ENCODE measurements at regions not wholly inside any gene's neighbourhood (a gene's known extent, or its start where the extent isn't known, plus 50 kb on each side); places are given as distances from the start of the nearest gene placed in this dataset.
A peak's percentile ranks its signal among the peaks of the same experiment; 100 is the strongest.

GRCh38 chr13:111548301-111548700, 227.9 kb downstream of the TEX29 start:
- DNase-seq (no peak), FAIRE-seq (no peak)
- Histone ChIP-seq H3K4me3 (ENCODE audit: low read depth in 1 of 3, low read length in 3 of 3) (no peak overlapping the region), H3K4me1 (ENCODE audit: control insufficient read depth in 3 of 3, insufficient read depth in 2 of 3, low read depth in 1 of 3, low read length in 2 of 3) (no peaks in the 10 kb centered on the region), H3K27me3 (ENCODE audit: control insufficient read depth in 3 of 3, insufficient read depth in 3 of 3, low read length in 3 of 3) (no peaks in the 10 kb centered on the region), H3K36me3 (ENCODE audit: control insufficient read depth in 3 of 3, insufficient read depth in 2 of 3, low read depth in 1 of 3, low read length in 3 of 3) (no peaks in the 10 kb centered on the region), H3K9me3 (ENCODE audit: control insufficient read depth in 2 of 2, insufficient read depth in 1 of 2, low read depth in 1 of 2, low read length in 1 of 2) (no peaks in the 10 kb centered on the region), H3K27ac (ENCODE audit: low read depth in 1 of 3, low read length in 2 of 3) (no peak overlapping the region)
- 92 to 93% (median 93%) methylated on average over 23 to 25 of the region's 25 CpGs for WGBS, 3 donors

DNA sequence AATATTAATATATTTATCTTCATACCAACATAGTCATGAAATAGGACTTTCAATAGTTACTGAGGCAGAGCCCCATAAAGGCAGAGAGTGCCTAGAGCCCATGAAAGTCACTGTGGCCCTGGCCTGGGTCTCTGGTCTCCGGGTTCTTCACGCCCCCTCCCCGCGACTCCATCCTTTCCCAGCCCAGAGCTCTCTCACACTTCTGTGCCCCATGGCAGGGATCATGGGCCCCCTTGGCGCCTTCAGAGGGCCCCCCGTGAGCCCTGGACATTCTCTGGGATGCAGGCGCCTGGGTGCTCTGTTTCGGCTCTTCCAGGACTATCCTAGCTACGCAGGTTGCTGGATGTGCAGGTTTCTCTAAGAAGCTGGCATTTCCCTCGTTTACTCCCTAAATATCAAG, 228.4 kb downstream of the TEX29 start:
- 74 to 87% (median 79%) methylated on average over 10 of the region's 10 CpGs for WGBS, 3 donors
- no peak overlapping the region for H3K27ac ChIP-seq (ENCODE audit: low read depth in 1 of 3, low read length in 2 of 3)
- DNase-seq = no peak
- no peaks in the 10 kb centered on the region for H3K9me3 ChIP-seq (ENCODE audit: control insufficient read depth in 2 of 2, insufficient read depth in 1 of 2, low read depth in 1 of 2, low read length in 1 of 2)
- FAIRE-seq = no peak
- no peaks in the 10 kb centered on the region for H3K36me3 ChIP-seq (ENCODE audit: control insufficient read depth in 3 of 3, insufficient read depth in 2 of 3, low read depth in 1 of 3, low read length in 3 of 3)
- no peaks in the 10 kb centered on the region for H3K27me3 ChIP-seq (ENCODE audit: control insufficient read depth in 3 of 3, insufficient read depth in 3 of 3, low read length in 3 of 3)
- no peak overlapping the region for H3K4me3 ChIP-seq (ENCODE audit: low read depth in 1 of 3, low read length in 3 of 3)
- H3K4me1 ChIP-seq (ENCODE audit: control insufficient read depth in 3 of 3, insufficient read depth in 2 of 3, low read depth in 1 of 3, low read length in 2 of 3) = no peaks in the 10 kb centered on the region

DNA sequence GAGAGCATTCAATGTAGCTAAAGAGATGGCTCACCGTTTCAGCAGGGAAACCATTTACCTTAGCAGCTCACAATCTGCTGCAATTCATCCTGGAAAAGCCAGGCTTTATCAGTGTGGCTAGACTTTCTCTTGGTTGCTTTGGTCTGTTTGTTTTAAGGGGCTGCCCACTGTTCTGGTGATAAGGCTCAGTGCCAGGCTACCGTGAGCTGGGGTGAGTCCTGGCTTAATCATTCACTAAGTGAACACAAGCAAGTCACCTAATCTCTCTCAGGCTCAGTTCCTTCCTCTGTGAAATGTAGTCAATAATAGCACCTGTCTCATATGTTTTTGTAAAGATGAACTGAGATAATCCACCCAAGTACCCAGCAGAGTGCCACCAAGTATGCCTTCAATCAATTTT, 229.0 kb downstream of the TEX29 start:
- no peak overlapping the region for H3K4me3 ChIP-seq (ENCODE audit: low read depth in 1 of 3, low read length in 3 of 3)
- H3K36me3 ChIP-seq (ENCODE audit: control insufficient read depth in 3 of 3, insufficient read depth in 2 of 3, low read depth in 1 of 3, low read length in 3 of 3) = no peaks in the 10 kb centered on the region
- no peaks in the 10 kb centered on the region for H3K9me3 ChIP-seq (ENCODE audit: control insufficient read depth in 2 of 2, insufficient read depth in 1 of 2, low read depth in 1 of 2, low read length in 1 of 2)
- no peaks in the 10 kb centered on the region for H3K27me3 ChIP-seq (ENCODE audit: control insufficient read depth in 3 of 3, insufficient read depth in 3 of 3, low read length in 3 of 3)
- FAIRE-seq (no peak), DNase-seq (peak; percentile 25 to 38)
- H3K4me1 ChIP-seq (ENCODE audit: control insufficient read depth in 3 of 3, insufficient read depth in 2 of 3, low read depth in 1 of 3, low read length in 2 of 3) = no peaks in the 10 kb centered on the region
- no peak overlapping the region for H3K27ac ChIP-seq (ENCODE audit: low read depth in 1 of 3, low read length in 2 of 3)
- WGBS, 3 donors = 5 to 23% (median 7%) methylated on average over 2 of the region's 2 CpGs

GRCh38 chr13:111550062-111550461, 229.6 kb downstream of the TEX29 start:
- no peaks in the 10 kb centered on the region for H3K36me3 ChIP-seq (ENCODE audit: control insufficient read depth in 3 of 3, insufficient read depth in 2 of 3, low read depth in 1 of 3, low read length in 3 of 3)
- no peak overlapping the region for H3K27ac ChIP-seq (ENCODE audit: low read depth in 1 of 3, low read length in 2 of 3)
- no peaks in the 10 kb centered on the region for H3K27me3 ChIP-seq (ENCODE audit: control insufficient read depth in 3 of 3, insufficient read depth in 3 of 3, low read length in 3 of 3)
- DNase-seq (no peak), FAIRE-seq (no peak)
- no peak overlapping the region for H3K4me3 ChIP-seq (ENCODE audit: low read depth in 1 of 3, low read length in 3 of 3)
- H3K9me3 ChIP-seq (ENCODE audit: control insufficient read depth in 2 of 2, insufficient read depth in 1 of 2, low read depth in 1 of 2, low read length in 1 of 2) = no peaks in the 10 kb centered on the region
- no peaks in the 10 kb centered on the region for H3K4me1 ChIP-seq (ENCODE audit: control insufficient read depth in 3 of 3, insufficient read depth in 2 of 3, low read depth in 1 of 3, low read length in 2 of 3)

DNA sequence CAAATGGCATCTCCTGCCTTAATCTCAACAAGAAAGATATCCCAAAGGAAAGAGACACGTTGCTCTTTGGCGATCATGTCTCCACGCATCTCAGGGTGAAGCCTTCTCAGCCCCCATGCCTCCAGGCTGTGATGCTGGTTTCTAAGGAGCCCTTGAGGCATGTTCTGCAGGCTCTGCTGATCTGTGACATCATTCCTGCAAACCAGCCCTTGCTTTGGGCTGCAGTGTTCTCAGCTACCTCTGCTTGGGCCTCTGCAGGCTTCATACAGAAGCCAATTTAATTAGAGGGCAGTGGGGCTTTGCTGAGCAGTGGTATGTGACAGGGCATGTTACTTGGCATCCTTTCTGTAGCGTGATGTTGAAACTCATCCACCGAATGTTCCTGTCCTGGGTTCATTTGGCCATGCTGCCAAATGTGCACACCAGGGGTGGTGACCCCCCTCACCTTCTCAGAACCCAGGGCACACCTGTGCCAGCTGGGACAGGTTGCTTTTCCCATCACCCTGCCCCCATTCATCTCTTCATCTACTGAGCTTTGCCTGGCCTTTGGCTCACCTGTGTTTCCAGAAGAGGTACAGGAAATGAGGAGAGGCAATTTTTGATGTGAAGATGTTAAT, 230.9 kb downstream of the TEX29 start:
- Histone ChIP-seq H3K27me3 (ENCODE audit: control insufficient read depth in 3 of 3, insufficient read depth in 3 of 3, low read length in 3 of 3) (no peaks in the 10 kb centered on the region), H3K27ac (ENCODE audit: low read depth in 1 of 3, low read length in 2 of 3) (no peak overlapping the region), H3K4me1 (ENCODE audit: control insufficient read depth in 3 of 3, insufficient read depth in 2 of 3, low read depth in 1 of 3, low read length in 2 of 3) (no peaks in the 10 kb centered on the region), H3K36me3 (ENCODE audit: control insufficient read depth in 3 of 3, insufficient read depth in 2 of 3, low read depth in 1 of 3, low read length in 3 of 3) (no peaks in the 10 kb centered on the region), H3K4me3 (ENCODE audit: low read depth in 1 of 3, low read length in 3 of 3) (no peak overlapping the region), H3K9me3 (ENCODE audit: control insufficient read depth in 2 of 2, insufficient read depth in 1 of 2, low read depth in 1 of 2, low read length in 1 of 2) (no peaks in the 10 kb centered on the region)
- 78 to 87% (median 82%) methylated on average over 5 of the region's 5 CpGs for WGBS, 3 donors
- FAIRE-seq (no peak), DNase-seq (no peak)

GRCh38 chr13:111552891-111553655, 232.6 kb downstream of the TEX29 start:
- no peaks in the 10 kb centered on the region for H3K36me3 ChIP-seq (ENCODE audit: control insufficient read depth in 3 of 3, insufficient read depth in 2 of 3, low read depth in 1 of 3, low read length in 3 of 3)
- 80 to 87% (median 86%) methylated on average over 10 of the region's 10 CpGs for WGBS, 3 donors
- FAIRE-seq (no peak), DNase-seq (no peak)
- H3K27me3 ChIP-seq (ENCODE audit: control insufficient read depth in 3 of 3, insufficient read depth in 3 of 3, low read length in 3 of 3) = no peaks in the 10 kb centered on the region
- no peaks in the 10 kb centered on the region for H3K9me3 ChIP-seq (ENCODE audit: control insufficient read depth in 2 of 2, insufficient read depth in 1 of 2, low read depth in 1 of 2, low read length in 1 of 2)
- no peaks in the 10 kb centered on the region for H3K4me1 ChIP-seq (ENCODE audit: control insufficient read depth in 3 of 3, insufficient read depth in 2 of 3, low read depth in 1 of 3, low read length in 2 of 3)
- H3K4me3 ChIP-seq (ENCODE audit: low read depth in 1 of 3, low read length in 3 of 3) = no peak overlapping the region
- H3K27ac ChIP-seq (ENCODE audit: low read depth in 1 of 3, low read length in 2 of 3) = no peak overlapping the region

DNA sequence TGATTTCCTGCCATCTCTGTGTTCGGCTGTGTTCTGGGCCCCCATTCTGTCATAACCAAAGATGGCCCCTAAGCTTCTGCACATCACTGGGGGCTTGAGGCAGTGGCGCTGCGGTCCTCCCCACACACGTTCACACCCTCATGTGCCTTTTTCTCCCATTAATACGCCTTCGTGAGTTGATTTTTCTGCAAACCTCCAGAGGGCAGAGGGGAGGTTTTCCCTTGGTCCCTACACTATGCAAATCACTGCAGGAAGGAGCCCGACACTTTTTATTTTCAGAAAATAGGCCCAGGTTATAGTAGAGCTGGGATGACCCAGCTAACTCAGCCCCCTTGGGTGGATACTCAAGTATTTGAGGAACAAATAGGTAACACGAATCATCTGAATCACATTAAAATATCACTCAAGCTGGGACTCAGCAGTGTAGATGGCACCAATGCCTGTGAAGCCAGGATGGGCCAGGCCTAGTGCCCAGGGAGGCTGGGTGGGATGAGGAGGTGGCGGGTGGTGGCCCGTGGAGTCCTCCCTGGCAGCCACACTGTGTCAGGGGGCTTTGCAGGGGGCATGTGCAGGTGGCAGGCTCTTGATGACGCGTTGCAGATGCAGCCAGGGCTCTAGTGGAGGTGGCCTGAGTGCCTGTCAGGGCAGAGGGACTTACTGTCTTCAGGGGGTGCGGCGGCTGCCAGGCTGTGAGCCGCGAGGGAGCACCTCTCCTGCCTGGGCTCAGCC, 234.3 kb downstream of the TEX29 start:
- Histone ChIP-seq H3K27ac (ENCODE audit: low read depth in 1 of 3, low read length in 2 of 3) (no peak overlapping the region), H3K9me3 (ENCODE audit: control insufficient read depth in 2 of 2, insufficient read depth in 1 of 2, low read depth in 1 of 2, low read length in 1 of 2) (no peaks in the 10 kb centered on the region), H3K4me3 (ENCODE audit: low read depth in 1 of 3, low read length in 3 of 3) (no peak overlapping the region), H3K36me3 (ENCODE audit: control insufficient read depth in 3 of 3, insufficient read depth in 2 of 3, low read depth in 1 of 3, low read length in 3 of 3) (no peaks in the 10 kb centered on the region), H3K27me3 (ENCODE audit: control insufficient read depth in 3 of 3, insufficient read depth in 3 of 3, low read length in 3 of 3) (no peaks in the 10 kb centered on the region), H3K4me1 (ENCODE audit: control insufficient read depth in 3 of 3, insufficient read depth in 2 of 3, low read depth in 1 of 3, low read length in 2 of 3) (no peaks in the 10 kb centered on the region)
- 86 to 90% (median 87%) methylated on average over 16 of the region's 16 CpGs for WGBS, 3 donors
- no peak for FAIRE-seq
- no peak for DNase-seq

DNA sequence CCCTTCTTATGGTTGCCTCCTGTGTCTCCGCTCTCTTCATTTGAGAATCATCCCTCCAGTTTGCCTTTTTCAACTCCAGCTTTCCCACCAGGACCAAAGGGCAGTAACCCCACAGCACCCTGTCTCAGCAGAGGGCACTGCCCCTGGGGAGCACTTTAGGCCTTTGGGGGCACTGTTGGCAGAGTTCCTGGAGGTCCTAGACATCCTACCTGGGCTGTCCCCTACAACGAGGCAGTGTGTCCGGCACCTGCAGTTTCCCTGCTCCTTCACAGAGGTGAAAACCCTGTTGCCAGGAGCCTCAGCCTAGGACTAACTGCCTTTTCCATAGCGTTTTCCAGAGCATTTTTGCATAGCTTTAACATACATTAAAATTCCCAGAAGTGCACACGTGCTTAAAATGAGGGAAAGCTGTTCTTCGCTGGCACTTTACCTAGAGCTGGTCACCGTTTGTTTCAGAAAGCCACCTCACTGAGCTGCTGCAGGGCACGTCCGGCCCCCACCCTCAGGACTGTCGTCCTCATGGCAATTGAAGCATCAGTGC, 234.9 kb downstream of the TEX29 start:
- 73 to 81% (median 74%) methylated on average over 10 of the region's 10 CpGs for WGBS, 3 donors
- H3K4me3 ChIP-seq (ENCODE audit: low read depth in 1 of 3, low read length in 3 of 3) = no peak overlapping the region
- DNase-seq (no peak), FAIRE-seq (no peak)
- no peaks in the 10 kb centered on the region for H3K9me3 ChIP-seq (ENCODE audit: control insufficient read depth in 2 of 2, insufficient read depth in 1 of 2, low read depth in 1 of 2, low read length in 1 of 2)
- no peak overlapping the region for H3K27ac ChIP-seq (ENCODE audit: low read depth in 1 of 3, low read length in 2 of 3)
- no peaks in the 10 kb centered on the region for H3K4me1 ChIP-seq (ENCODE audit: control insufficient read depth in 3 of 3, insufficient read depth in 2 of 3, low read depth in 1 of 3, low read length in 2 of 3)
- no peaks in the 10 kb centered on the region for H3K27me3 ChIP-seq (ENCODE audit: control insufficient read depth in 3 of 3, insufficient read depth in 3 of 3, low read length in 3 of 3)
- H3K36me3 ChIP-seq (ENCODE audit: control insufficient read depth in 3 of 3, insufficient read depth in 2 of 3, low read depth in 1 of 3, low read length in 3 of 3) = no peaks in the 10 kb centered on the region

All from small intestine (tissue), 7 donors.